ENCODE measurements at regions not wholly inside any gene's neighbourhood (a gene's known extent, or its start where the extent isn't known, plus 50 kb on each side); places are given as distances from the start of the nearest gene placed in this dataset.

DNA sequence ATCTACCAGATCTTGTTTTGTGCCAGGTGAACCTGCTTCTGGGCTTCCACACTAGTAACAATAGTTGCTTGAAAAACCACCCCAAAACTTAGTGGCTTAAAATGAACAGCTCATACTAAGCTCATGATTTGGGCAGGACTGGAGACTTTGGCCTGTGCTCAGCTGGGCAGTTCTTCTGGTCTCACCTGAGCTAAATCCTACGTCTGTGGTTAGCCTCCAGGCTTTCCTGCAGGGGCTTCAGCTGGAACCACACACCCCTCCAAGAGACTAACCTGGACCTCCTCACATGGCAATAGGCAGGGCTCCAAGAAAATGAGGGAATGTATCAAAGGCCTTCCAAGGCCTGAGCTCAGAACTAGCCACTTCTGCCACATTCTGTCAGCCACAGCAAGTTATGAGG lies 144.1 kb downstream of the CD8B2 start:
- no peak for DNase-seq

DNA sequence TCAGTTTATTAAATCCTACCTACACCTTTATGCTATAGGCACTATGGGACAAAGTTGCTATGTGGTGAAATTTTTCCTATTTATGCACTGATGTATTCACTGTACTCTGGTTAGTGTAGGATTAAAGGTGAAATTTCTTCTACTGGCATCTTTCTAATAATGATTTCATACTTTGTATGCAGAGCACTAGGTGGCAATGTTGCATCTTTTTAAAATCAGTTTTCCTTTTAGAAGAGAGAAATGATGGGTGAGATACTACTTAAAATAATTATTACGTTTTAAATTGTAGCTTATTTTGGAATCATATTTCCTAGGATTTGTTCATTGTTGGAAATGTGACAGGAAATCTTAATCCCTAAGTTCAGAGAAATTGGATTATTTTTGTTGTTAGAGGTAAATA lies 150.9 kb downstream of the CD8B2 start:
- no peak for DNase-seq

DNA sequence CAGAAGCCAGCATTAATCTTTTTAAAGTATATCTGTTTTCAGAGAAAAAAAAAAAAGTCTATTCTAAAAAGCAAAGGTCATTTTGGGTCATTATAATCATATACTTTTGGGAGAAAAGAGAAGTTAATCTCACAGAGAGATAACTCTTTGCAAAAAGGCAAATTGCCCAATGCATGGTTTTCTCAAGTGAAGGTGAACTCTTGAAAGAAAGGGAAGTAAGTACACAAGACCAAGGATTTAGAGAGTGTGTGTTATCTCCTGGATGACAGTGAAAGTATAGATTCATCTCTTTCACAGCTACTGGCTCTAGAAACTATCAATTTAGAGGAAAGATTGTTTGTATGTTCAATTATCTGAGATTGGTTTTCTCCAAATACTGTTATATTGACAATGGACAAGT lies 151.4 kb downstream of the CD8B2 start:
- DNase-seq, result no peak

DNA sequence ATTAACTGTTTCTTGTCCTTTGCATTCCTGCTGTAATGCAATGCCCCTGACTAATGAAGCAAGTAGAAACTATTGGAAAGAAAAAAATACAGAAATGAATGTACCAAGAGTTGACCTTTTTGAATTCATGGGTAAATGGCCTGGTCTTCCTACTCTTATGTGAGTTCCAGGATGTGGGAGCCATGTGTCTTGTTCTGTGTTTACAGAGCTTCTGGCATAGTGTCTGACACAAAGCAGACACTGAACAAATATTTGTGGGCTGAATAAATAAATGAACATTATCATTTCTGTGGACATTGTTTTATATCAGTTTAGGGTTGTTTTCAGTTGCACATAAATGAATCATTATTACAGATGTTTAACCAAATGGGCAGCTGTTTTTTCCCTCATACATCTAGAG lies 155.5 kb downstream of the CD8B2 start:
- no peak for DNase-seq

DNA sequence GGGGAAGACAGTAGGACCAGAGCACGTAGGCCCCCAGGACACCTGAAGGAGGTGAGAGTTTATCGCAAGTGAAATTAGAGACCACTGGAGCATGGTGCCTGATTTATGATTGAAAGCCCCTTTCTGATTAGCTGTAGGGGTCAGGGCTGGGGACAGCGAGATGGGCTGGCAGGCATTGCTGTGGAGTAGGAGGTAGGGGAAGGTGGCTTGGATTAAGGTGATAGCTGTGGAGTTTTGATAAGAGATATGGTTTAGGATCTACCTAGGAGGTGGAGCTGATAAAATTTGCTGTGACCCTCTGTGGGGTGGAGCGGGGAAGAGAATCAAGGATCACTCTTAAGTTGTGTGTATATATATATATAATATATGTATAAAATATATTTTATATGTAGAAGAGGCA lies 157.5 kb downstream of the CD8B2 start:
- DNase-seq, result no peak

DNA sequence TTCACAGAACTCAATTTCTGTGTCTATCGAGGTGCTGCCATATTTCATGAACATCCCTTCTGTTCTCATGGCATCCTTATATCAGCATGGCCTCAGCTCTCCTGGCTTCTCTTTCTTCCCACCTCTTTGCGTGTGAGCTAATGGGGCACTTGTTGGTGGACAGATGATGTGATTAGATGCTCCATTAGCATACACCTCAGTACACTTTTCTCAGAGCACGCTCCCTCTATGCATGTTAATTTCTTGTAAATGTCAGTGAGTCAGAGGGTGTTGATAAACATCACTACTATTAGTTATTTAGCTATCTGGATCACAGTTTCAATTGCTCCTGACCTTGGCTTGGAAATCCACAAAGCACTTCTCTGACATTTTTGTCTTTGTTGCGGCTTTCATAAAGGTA lies 159.4 kb downstream of the CD8B2 start:
- DNase-seq, result no peak

DNA sequence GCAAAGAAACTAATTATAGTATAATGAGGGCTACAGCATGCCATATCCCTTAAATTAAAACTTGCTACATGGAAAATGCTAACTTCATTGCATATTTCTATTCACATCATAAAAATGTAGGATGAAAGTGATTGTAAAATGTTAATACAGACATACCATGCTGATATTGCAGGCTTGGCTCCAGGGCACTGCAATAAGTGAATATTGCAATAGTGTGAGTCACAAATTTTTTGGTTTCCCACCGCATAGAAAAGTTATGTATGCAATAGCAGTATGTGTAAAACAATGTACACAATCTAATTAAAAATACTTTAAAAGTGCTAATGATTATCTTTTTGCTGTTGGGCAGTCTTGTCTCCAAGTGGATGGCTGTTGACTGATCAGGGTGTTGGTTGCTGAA lies 162.1 kb downstream of the CD8B2 start:
- no peak for DNase-seq

DNA sequence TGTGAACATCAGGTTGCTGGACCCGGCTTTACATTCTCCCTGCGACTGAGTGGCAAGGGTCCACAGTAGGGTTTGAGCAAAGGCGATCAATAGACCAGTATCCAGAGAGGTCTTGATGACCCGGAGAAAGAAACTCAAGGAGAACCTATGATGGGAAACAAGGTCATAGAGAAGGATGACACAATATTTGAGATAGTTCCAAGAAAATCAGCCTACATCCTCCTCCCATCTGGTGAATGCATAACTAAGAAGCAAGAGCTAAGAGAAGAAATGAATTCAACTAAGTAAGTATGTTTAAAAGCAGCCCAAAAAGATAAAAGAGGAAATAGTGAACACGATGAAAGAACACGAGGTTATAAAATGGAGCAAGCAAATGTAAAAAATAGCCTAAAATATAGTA lies 166.3 kb downstream of the CD8B2 start:
- no peak for DNase-seq

DNA sequence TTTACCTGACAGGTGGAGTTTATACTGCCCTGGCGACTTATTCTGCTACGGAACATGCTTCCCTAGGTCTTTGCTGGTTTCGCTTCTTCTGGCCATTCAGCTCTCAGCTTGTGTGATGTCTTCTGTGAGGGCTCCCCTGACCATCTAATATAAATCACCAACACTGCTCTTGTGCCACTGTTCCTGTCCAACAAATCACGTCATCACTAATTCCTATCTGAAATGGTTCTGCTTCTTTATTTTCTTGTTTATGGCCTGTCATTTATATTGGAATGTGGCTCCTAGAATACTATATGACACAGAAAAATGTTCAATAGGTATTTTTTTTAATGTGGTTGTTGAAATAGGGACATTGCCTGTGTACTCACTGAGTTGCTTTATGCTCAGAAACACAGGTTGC lies 171.5 kb downstream of the CD8B2 start:
- no peak for DNase-seq

DNA sequence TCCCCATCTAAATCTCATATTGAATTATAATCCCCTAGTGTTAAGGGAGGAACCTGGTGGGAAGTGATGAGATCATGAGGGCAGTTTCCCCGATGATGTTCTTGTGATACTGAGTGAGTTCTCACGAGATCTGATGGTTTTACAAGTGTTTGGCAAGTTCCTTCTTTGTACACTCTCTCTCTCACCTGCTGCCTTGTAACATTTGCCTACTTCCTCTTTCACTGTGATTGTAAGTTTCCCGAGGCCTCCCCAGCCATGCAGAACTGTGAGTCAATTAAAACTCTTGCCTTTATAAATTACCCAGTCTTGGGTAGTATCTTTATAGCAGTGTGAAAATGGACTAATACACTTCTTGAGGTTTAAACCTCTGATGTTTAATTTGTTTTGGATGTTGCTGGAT lies 177.5 kb downstream of the CD8B2 start:
- no peak for DNase-seq

DNA sequence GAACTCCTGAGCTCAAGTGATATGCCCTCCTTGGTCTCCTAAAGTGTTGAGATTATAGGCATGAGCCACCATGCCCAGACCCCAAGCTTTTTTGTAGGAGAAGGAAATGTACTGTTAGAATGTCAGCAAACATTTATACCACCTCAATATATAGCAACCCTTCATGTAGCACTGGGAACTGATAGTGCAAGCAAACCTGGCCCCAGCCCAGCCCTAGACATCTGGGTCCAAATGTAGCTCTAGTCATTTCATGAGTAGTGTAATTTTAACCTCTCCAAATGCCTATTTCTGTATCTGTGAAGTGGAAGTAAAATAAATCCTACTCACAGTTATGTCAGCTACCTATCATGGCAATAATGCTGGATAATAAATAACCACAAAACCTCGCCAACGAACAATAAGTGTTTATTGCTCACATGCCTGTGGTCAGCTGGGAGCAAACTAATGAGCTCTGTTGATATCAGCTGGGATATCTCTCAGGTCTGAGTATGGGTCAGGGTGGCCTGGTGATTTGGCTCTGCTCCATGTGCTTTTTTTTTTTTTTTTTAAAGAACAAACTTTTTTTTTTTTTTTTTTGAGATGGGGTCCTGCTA lies 180.4 kb downstream of the CD8B2 start:
- no peak for DNase-seq

DNA sequence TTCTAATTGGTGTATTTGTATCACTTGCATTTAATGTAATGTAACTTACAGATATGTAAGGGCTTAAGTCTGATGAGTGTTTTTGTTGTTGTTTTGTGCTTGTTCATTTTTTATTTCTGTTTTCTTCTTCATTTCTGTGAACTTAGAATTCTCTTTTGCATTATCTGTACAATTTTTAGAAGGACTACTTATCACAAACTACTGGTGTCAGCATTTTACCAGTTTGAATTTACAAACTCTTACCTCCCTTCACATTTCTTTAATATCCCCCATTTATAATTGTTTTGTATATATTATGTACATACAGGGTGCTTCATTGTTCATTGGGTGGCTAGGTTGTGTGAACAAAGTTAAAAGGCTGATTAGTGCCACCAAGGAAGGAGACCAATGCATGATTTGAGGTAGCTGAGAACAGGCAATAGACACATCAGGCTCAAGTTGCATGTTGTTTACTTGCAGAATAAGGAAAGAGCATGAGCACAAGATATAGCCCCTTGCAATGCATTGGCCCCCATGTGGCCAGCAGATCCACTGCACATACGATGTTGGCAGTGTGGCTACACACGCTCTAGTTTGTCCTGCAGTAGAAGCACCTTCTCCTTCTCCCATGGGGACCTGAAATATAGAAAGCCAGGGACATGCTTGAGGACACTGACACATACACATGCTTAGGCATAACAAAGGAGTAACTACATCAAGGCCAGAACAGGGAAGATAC lies 198.2 kb downstream of the CD8B2 start:
- DNase-seq, result no peak

DNA sequence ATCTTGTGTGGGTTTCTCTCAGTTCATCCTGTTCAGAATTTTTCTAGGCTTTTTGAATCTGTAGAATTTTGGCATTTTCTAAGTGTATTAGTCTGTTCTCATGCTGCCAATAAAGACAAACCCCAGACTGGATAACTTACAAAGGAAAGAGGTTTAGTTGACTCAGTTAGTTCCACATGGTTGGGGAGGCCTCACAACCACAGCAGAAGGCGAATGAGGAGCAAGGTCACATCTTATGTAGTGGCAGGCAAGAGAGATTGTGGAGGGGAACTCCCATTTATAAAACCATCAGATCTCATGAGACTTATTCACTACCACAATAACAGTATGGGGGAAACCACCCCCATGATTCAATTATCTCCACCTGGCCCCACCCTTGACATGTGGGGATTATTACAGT lies 199.2 kb downstream of the ST6GAL2 start:
- DNase-seq, result no peak

DNA sequence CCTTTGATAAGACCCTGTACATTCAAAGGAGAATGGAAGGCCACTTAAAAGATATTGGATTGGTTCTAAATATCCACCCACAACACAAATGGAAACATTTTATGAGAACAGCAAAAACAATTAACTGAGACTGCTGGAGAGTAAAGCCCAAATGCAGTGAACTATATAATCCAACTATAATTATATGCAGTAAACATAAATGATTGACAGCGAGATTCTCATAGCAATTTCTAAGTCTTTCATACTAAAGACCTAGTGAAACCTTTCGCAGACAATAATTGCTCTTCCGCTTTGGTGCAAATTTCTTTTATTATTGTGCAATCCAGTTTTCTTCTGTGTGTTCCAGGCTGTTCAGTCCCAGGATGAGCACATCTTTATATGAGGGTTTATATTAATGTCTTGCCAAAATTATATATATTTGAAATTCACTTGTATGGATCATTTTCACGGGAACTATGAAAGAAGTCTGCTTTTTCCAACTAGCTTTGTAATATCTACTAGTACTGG lies 190.9 kb downstream of the ST6GAL2 start:
- DNase-seq, result no peak

DNA sequence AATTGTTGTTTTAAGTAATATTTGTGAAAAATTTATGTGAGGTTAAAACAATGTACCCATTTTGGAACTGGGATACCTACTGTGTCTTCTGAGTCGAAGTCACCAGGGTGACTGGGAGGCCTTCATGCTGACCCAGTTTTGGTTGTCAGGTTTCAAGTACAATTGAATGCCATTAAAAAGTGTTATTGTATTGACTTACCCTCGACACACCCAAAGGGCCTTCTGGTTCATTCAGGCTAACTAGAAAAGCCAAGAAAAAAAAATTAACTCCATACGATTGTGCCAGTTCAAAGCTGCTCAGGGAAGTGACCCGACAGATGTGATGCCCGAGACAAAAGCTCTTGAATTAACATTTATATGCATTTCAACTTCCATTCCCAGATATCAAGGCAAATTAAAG lies 190.0 kb downstream of the ST6GAL2 start:
- no peak for DNase-seq

DNA sequence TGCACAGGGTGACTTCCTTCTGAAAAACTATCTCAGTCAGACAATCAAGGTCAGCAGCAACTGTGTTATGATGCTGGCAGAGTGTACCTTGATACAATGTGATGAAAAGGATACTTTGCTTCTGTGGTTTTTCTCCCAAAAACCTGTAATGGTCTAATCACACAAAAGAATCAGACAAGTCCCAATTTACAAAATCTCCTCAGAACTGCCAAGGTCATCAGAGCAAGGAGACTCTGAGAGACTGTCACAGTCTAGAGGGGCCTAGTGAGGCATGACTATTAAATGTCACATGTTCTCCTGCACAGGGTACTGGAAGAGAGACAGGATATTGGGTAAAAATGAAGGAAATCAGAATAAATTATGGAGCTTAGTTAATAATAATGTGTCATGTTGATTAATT lies 185.4 kb downstream of the ST6GAL2 start:
- no peak for DNase-seq

DNA sequence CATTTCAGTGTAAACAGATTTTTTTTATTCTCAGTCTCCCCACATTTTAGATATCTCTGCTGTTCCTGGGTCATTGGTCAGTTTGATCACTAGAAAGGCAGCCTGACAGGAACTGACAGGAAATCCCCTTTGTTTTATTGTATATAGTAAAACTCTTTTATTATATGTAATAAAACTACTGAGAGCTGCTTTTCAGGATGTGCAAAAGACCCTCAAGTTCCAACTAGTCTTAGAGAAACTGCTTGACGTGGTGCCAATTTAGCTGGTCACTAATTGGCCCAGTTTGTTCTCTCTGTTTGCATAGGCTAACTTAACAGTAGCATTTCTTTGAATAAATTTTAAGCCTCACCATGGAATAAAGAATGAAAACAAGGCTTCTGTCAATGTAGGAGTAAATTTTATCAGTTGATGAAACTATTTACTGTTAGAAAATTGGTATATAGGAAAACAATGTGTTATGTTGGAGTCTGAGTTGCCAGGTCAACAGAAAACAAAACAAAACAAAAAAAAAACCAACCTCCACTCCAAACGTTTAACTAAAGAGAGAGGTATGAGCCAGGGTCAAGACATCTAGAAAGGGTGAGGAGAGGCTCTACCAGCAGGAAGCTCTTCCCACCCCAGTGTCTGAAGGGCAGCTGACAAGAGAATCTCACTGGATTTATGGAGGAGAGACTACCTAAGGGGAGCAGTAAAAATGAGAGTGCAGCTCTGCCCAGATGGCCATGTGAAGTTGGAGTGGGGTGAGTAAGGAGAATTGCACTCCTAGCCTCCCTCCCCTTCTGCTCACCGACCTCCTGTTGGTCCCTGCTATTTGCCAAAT lies 184.6 kb downstream of the ST6GAL2 start:
- no peak for DNase-seq

DNA sequence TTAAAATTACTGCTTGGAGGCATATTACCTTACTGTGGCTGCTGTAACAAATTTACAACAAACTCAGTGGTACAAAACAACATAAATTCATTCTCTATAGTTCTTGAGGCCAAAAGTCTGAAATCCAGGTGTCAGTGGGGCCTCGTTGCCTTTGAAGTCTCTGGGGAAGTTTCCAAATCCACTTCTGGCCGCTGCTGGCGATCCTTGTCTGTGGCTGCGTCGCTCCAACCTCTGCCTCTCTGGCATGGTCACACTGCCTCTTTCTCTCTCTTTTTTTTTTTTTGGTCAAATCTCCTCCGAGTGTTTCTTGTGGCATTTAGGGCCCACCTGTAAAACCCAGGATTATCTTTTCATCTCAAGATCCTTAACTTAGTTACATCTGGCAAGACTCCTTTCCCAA lies 182.8 kb downstream of the ST6GAL2 start:
- DNase-seq, result no peak

DNA sequence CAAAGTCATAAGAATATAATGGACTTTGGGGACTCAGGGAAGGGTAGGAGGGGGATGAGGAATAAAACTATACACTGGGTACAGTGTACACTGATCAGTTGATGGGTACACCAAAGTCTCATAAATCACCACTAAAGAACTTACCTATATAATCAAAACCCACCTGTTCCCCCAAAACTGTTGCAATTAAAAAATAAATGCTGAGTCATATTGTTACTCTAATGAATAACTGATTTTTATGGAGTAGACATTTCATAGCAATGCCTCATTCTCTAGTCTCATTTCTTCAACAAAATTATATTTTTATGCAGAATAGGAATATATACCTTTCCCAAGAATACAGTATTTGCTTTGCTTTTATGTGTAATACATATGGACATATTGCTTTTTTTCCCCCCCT lies 181.2 kb downstream of the ST6GAL2 start:
- no peak for DNase-seq

DNA sequence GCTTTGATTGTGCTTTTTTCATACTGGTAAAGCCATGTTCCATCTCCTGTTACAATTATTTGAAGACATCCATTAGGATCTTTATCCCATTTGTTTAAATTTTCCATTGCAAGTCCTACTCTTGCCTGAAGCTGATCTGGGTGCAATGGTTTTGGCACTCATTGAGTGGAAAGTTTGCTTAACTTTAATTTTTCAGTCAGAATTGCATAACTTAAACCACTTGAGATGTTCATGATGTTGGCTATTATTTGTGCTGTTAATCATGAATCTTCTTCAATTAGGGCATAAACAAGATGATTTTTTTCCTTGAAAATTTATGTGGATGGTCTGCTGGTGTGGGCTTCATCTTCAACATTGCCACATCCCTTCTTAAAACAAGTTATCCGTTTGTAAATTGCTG lies 180.1 kb downstream of the ST6GAL2 start:
- DNase-seq, result no peak

DNA sequence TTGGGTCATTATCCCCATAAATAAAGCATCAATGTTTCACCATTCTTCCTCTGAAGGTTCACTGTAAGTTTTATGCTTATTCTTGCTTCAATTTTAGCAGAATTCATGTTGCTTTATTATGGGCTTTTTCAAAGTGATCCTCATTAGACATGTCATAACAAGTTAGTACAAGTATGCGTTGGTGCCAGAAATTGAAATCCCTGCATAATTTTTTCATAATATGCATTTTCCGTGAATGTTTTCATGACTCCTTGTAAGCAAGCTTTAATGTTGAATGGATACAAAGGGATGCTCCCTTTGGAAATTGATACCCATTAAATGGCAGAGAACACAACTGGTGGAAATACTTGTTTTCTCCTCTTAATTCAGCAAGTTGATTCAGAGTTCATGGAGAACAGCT lies 179.7 kb downstream of the ST6GAL2 start:
- DNase-seq, result no peak

DNA sequence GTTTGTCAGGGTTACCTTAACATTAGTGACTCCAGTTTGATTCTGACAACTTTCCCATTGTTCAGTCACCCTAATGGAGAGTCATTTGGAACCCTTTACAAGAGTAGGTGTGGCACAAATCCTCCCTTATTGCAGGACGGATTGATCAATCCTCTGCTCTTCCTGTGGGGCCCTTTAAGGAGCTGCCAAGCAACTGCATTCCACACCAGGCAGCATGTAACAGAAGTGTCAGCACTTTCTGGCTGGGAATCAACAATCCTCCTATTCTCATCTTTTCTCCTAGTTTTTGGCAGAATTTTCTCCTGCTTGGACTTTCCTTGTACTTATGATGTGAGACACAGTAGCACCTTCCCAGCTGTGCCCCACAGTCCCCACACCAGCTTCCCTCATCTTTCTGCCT lies 177.8 kb downstream of the ST6GAL2 start:
- DNase-seq, result no peak

DNA sequence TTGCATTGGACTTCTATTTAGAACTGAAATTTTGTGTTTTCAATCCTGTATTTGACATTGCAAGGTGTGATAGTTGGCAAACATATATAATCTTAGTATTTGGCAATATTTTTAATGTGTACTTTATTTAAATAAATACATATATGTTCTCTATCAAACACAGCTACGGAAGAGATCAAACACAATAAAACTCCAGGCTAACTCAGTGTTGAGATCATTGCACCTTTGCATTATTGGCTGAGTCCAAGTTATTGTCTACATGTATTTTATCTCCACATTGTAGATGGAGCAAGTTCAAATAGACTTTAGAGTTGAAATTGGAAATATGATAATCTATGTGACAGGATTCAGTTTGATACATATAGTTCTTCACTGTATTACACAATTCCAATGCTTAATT lies 176.7 kb downstream of the ST6GAL2 start:
- no peak for DNase-seq

DNA sequence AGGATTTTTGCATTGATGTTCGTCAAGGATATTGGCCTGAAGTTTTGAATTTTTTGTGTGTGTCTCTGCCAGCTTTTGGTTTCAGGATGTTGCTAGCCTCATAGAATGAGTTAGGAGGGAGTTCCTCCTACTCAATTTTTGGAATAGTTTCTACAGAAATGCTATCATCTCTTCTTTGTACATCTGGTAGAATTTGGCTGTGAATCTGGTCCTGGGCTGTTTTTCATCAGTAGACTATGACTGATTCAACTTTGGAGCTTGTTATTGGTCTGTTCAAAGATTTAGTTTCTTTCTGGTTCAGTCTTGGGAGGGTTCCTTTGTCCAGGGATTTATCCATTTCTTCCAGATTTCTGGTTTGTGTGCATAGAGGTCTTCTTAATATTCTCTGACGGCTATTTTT lies 166.7 kb downstream of the ST6GAL2 start:
- no peak for DNase-seq

Measured in CD4-positive, alpha-beta T cell treated with Interferon gamma for 1 hour (primary cell).